ENCODE measurements at regions not wholly inside any gene's neighbourhood (a gene's known extent, or its start where the extent isn't known, plus 50 kb on each side); places are given as distances from the start of the nearest gene placed in this dataset. TPM values are rescaled to one million over a fixed set of nuclear protein-coding genes. Genes with fewer than 3 reads are reported as not detected.

DNA sequence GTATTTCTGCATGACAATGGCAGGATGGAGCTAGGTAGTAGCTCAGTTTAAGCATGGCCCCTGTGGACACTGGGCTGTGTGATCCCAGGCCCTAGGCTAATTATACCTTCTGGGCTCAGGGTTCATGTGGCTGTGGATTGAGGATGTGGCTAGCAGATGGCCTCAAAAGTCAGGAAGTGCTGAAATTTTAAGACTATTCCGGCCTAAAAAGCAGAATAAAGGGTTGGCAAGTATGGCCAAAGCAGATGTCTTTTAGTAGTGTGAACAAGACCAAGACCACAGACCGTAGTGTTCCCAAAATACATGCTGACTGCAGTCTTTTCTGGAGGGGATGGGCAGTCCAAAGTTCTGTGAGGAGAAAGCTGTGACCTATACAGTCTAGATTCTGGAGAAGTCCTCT, 115.7 kb upstream of the RAG2 start:
- Histone ChIP-seq H3K9me3 (ENCODE audit: low read length) (no peaks in the 10 kb centered on the region), H2AFZ (ENCODE audit: low read length) (no peak overlapping the region), H4K20me1 (ENCODE audit: insufficient read depth, low read depth, low read length) (no peaks in the 10 kb centered on the region), H3K4me1 (ENCODE audit: low read length) (no peaks in the 10 kb centered on the region), H3K79me2 (ENCODE audit: low read length) (no peaks in the 10 kb centered on the region), H3K9me2 (replicated peaks; ENCODE audit: insufficient read depth, low read length) (no peaks in the 10 kb centered on the region), H3K27ac (ENCODE audit: low read length) (no peak overlapping the region), H3K36me3 (ENCODE audit: insufficient read depth, low read length) (no peaks in the 10 kb centered on the region), H3K4me2 (ENCODE audit: low read depth, low read length, poor library complexity, severe bottlenecking) (no peak overlapping the region), H3K27me3 (ENCODE audit: low read length) (no peaks in the 10 kb centered on the region), H3K4me3 (ENCODE audit: low read length) (no peak overlapping the region), H3K9ac (ENCODE audit: low read length) (no peak overlapping the region)
- DNase-seq = no peak

DNA sequence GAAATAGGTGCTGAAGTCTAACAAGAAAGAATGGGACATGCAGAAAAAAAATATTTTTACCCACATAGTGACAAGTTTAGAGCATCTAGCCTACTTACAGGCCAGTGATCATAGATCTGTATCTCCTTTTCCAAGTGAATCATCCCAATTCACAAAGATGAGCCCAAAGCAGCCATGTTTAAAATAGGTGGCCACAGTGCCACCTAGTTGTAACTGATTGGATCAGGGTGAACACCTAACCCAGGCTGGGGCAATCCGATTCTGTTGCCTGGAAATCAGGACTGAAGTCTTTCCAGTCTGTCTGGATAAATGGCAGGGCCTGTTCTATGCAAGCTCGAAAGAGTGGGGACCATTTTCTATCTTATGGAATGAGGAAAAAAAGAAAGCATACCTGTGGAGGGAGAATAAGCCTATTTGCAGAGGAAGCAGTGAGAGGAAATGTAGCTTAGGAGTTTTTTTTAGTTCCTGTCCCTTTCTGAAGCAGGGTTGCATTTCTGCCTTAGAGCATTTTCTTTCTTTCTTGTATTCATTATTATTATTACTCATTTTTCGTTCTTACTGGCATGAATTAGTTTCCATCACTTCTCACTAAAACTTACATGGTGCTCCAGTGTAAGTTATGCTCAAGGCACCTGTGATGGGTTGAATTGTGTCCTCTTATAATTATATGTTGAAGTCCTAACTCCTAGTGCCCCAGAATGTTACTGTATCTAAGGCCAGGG, 113.2 kb upstream of the RAG2 start:
- Histone ChIP-seq H3K9ac (ENCODE audit: low read length) (no peak overlapping the region), H3K9me2 (replicated peaks; ENCODE audit: insufficient read depth, low read length) (no peaks in the 10 kb centered on the region), H3K4me3 (ENCODE audit: low read length) (no peak overlapping the region), H2AFZ (ENCODE audit: low read length) (no peak overlapping the region), H3K27me3 (ENCODE audit: low read length) (no peaks in the 10 kb centered on the region), H3K9me3 (ENCODE audit: low read length) (no peaks in the 10 kb centered on the region), H3K27ac (ENCODE audit: low read length) (no peak overlapping the region), H3K79me2 (ENCODE audit: low read length) (no peaks in the 10 kb centered on the region), H4K20me1 (ENCODE audit: insufficient read depth, low read depth, low read length) (no peaks in the 10 kb centered on the region), H3K36me3 (ENCODE audit: insufficient read depth, low read length) (no peaks in the 10 kb centered on the region), H3K4me2 (ENCODE audit: low read depth, low read length, poor library complexity, severe bottlenecking) (no peak overlapping the region), H3K4me1 (ENCODE audit: low read length) (no peaks in the 10 kb centered on the region)
- DNase-seq = peak; percentile 44

Small RNAs in the stretch of these regions (small RNA-seq; reads per million reads assigned to genes)
- gene RF00322 (not detected), gene RNU6-99P (not detected)
